PFSK-1 (cell line): ENCODE measurements at regions not wholly inside any gene's neighbourhood (a gene's known extent, or its start where the extent isn't known, plus 50 kb on each side); places are given as distances from the start of the nearest gene placed in this dataset.

Experiments used
- FOXP2 ChIP-seq: optimal IDR thresholded peaks from 2 replicates; pipeline ENCODE3; 2011; ENCODE audit warnings: borderline replicate concordance, control low read depth, inconsistent platforms; ENCODE audit not compliant: insufficient read depth; ENCODE audit errors: extremely low read length, extremely low read depth
- POLR2AphosphoS5 ChIP-seq: IDR thresholded peaks from 2 replicates; pipeline ENCODE4 v1.6.1; 2012; ENCODE audit warnings: low read depth, mild to moderate bottlenecking, control low read depth, low read length, moderate library complexity
- SIN3A ChIP-seq: IDR thresholded peaks from 2 replicates; pipeline ENCODE4 v1.6.1; 2012; ENCODE audit warnings: mild to moderate bottlenecking, low read length, moderate library complexity, borderline replicate concordance; ENCODE audit not compliant: insufficient read depth
- TAF1 ChIP-seq: IDR thresholded peaks from 2 replicates; pipeline ENCODE4 v1.6.1; 2012; ENCODE audit warnings: low read length, control low read depth, borderline replicate concordance; ENCODE audit not compliant: insufficient read depth
- TF ChIP-seq, protein P1 (sequence below), 2 experiments: IDR thresholded peaks; 2 replicates each; pipeline versions ENCODE4 v1.6.1 to v1.8.0; 2011 to 2012; ENCODE audit warnings: low read depth in 2 of 2, low read length in 2 of 2, control low read depth in 1 of 2, inconsistent platforms in 1 of 2, mild to moderate bottlenecking in 1 of 2, moderate library complexity in 1 of 2; ENCODE audit not compliant: insufficient read depth in 1 of 2

DNA sequence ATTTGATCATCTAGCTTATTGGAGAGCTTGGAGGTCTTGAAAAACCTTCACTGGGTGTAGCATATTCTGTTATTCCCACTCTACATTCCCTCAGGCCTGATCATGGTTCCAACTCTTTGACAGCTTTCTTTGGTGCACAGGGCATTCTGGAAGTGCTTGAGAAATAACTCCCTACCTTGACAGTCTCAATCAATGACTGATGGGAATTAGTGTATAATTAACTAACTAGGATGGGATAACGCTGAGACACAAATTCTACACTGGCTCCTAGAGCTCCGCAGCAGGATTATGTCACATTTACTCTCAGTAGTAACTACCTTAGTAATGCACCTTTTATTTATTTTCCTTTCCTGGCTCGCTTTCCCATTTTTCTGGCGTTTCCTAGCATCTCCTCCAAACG lies 236.4 kb downstream of the MAP2K6 start:
- TF ChIP-seq FOXP2, result no peak
- TF ChIP-seq POLR2AphosphoS5, result no peak
- TF ChIP-seq, protein P1, sequence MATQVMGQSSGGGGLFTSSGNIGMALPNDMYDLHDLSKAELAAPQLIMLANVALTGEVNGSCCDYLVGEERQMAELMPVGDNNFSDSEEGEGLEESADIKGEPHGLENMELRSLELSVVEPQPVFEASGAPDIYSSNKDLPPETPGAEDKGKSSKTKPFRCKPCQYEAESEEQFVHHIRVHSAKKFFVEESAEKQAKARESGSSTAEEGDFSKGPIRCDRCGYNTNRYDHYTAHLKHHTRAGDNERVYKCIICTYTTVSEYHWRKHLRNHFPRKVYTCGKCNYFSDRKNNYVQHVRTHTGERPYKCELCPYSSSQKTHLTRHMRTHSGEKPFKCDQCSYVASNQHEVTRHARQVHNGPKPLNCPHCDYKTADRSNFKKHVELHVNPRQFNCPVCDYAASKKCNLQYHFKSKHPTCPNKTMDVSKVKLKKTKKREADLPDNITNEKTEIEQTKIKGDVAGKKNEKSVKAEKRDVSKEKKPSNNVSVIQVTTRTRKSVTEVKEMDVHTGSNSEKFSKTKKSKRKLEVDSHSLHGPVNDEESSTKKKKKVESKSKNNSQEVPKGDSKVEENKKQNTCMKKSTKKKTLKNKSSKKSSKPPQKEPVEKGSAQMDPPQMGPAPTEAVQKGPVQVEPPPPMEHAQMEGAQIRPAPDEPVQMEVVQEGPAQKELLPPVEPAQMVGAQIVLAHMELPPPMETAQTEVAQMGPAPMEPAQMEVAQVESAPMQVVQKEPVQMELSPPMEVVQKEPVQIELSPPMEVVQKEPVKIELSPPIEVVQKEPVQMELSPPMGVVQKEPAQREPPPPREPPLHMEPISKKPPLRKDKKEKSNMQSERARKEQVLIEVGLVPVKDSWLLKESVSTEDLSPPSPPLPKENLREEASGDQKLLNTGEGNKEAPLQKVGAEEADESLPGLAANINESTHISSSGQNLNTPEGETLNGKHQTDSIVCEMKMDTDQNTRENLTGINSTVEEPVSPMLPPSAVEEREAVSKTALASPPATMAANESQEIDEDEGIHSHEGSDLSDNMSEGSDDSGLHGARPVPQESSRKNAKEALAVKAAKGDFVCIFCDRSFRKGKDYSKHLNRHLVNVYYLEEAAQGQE (IDR thresholded peaks at IDR 0.05; ENCODE audit: insufficient read depth in 1 of 2, low read depth in 2 of 2, low read length in 2 of 2), result no peak
- no peak for TF ChIP-seq SIN3A
- TF ChIP-seq TAF1, result no peak

DNA sequence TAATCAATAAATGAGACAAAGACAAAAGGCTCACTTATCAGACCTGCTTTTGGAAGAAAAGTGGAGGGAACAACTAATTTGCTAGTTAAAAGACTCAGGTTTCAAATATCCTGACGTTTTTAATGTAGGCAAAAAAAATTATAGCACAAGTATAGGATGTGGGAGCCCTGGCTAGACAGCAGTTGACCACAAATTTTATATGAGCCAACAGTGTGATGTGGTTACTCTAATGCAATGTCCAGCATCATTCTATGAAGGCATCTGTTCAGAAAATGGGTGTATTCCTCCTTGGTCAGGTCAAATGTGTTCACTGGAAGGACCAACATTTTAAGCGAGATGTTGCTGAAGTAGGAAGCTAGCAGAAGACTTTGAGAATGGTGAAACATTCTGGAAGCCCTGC lies 237.4 kb downstream of the MAP2K6 start:
- no peak for TF ChIP-seq FOXP2
- no peak for TF ChIP-seq SIN3A
- TF ChIP-seq, protein P1 (IDR thresholded peaks at IDR 0.05; ENCODE audit: insufficient read depth in 1 of 2, low read depth in 2 of 2, low read length in 2 of 2), result no peak
- TF ChIP-seq POLR2AphosphoS5, result no peak
- TF ChIP-seq TAF1, result no peak

DNA sequence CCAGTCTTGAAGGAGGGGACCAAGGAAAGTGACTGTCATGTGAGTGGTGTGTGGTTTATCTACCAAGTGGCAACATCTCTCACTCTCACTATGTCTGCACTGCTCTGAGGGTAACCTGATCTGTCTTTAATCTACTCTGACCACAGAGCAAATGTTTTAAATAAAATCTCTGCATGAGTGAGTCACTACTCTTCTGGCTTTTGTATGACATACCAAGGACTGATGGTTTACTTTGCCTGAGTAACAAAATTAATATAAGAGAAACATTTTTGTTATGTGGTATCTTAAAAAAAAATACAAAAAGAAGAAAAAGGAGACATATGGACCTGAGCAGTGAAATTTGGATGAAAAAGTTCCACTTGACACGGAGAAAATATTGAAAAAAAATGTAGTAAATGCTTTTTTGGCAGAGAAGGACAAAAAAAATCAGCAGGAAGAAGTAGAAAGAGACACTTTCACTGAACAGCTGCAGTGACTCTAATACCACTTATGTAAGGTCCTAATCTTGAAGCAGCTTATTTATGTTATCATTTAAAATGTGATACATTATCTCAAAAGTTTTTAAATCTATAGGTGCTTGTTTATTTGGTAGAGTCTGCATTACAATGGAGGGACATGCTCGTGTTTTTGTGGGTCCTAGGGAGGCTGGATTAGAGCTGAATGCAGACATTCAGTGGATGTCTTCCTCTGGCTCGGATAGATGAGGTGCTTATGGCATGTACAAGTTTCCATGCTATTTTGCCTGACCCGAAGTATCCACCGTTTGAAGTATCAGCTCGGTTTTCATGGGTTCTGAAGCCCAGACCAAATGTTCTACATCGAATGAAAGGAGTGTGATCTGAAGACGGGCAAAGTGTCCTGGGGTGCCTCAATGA lies 240.7 kb downstream of the MAP2K6 start:
- TF ChIP-seq, protein P1 (IDR thresholded peaks at IDR 0.05; ENCODE audit: insufficient read depth in 1 of 2, low read depth in 2 of 2, low read length in 2 of 2), result no peak
- TF ChIP-seq FOXP2, result no peak
- TF ChIP-seq POLR2AphosphoS5, result no peak
- no peak for TF ChIP-seq SIN3A
- no peak for TF ChIP-seq TAF1

DNA sequence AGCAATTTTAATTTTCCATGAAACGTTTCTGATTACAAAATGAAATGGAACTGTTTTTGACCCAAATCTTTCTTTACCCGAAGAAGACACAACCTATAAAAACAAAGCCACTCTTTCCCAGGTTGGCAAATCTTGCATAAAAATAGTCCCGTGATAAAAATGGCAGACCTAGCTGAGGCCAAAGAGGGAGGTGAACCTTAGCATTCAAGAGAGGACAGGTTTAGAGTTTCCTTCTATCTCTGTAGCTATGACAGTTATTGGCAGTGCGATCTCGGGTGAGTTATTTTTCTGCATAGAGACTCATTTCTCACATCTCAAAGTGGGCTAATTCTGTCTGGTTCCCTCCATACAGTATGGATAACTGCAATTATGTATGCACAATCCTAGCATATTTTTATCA lies 241.4 kb downstream of the MAP2K6 start:
- TF ChIP-seq SIN3A, result no peak
- TF ChIP-seq TAF1, result no peak
- no peak for TF ChIP-seq FOXP2
- TF ChIP-seq, protein P1 (IDR thresholded peaks at IDR 0.05; ENCODE audit: insufficient read depth in 1 of 2, low read depth in 2 of 2, low read length in 2 of 2), result no peak
- no peak for TF ChIP-seq POLR2AphosphoS5
